Breast epithelium (tissue), 4 donors: ENCODE measurements at regions not wholly inside any gene's neighbourhood (a gene's known extent, or its start where the extent isn't known, plus 50 kb on each side); places are given as distances from the start of the nearest gene placed in this dataset.

Experiments
- DNase-seq, 2 donors: peaks; one replicate each; pipeline ENCODE4 v3.0.0-alpha.2; 2019; ENCODE audit warnings: low spot score in 2 of 2
- H3K27ac ChIP-seq, 2 donors: fragments of 200-600 bp; sonication (generic) in 1 of 2; one replicate each; pipeline ENCODE4 v1.5.1; 2016 to 2019; ENCODE audit warnings: mild to moderate bottlenecking in 1 of 2
- H3K27me3 ChIP-seq, 2 donors: fragments of 200-600 bp; sonication (generic) in 1 of 2; one replicate each; pipeline versions ENCODE4 v1.5.1 to v1.6.0; 2017 to 2019; ENCODE audit warnings: control low read depth in 1 of 2, mild to moderate bottlenecking in 1 of 2
- H3K36me3 ChIP-seq: fragments of 200-600 bp; one replicate; pipeline ENCODE4 v1.5.1; 2019
- H3K4me1 ChIP-seq, 2 donors: fragments of 200-600 bp; sonication (generic); one replicate each; pipeline ENCODE4 v1.5.1; 2016 to 2019; ENCODE audit warnings: control low read depth in 1 of 2
- H3K4me3 ChIP-seq, 3 donors: fragments of 200-600 bp; sonication (generic); 1 replicate in 2 of 3; 2 replicates in 1 of 3; pipeline ENCODE4 v1.5.1; 2016 to 2019; ENCODE audit warnings: mild to moderate bottlenecking in 3 of 3, moderate library complexity in 2 of 3
- H3K9me3 ChIP-seq, 2 donors: fragments of 200-600 bp; sonication (generic) in 1 of 2; one replicate each; pipeline ENCODE4 v1.5.1; 2016 to 2019; ENCODE audit warnings: control low read depth in 1 of 2
- CTCF ChIP-seq, 3 donors: fragments of 450-650 bp; IDR thresholded peaks; one replicate each; pipeline ENCODE4 v1.5.1; 2016 to 2017; ENCODE audit warnings: antibody characterized with exemption in 3 of 3, mild to moderate bottlenecking in 3 of 3, moderate library complexity in 3 of 3
- POLR2A ChIP-seq: fragments of 450-650 bp; IDR thresholded peaks from one replicate; pipeline ENCODE4 v1.6.1; 2016; ENCODE audit warnings: antibody characterized with exemption, mild to moderate bottlenecking, moderate library complexity
- POLR2AphosphoS5 ChIP-seq, 3 donors: sonication (generic); formaldehyde crosslinking; IDR thresholded peaks; one replicate each; pipeline ENCODE4 v1.6.1; 2017; ENCODE audit warnings: antibody characterized with exemption in 3 of 3
- intact Hi-C: fragments of 100-400 bp; cut with DNase I; formaldehyde crosslinking; loops from one replicate; pipeline ENCODE4 v1.15.1; 2023; ENCODE audit warnings: low total_unique reads

GRCh38 chr11:134468081-134468668 is 56.1 kb upstream of the B3GAT1 start:
- peak overlapping the region in 1 of 3 donors; percentile 15 for H3K4me3 ChIP-seq
- intact Hi-C loops = no loop called here
- no peaks in the 10 kb centered on the region for H3K36me3 ChIP-seq
- H3K4me1 ChIP-seq = no peaks in the 10 kb centered on the region
- peaks cover 0 to 12% of the 10 kb centered on the region in 2 donors for H3K27me3 ChIP-seq
- no peaks in the 10 kb centered on the region for H3K9me3 ChIP-seq
- peak in 1 of 2 donors; percentile 47 for DNase-seq
- TF ChIP-seq POLR2AphosphoS5 (IDR thresholded peaks at IDR 0.05) (no peak), CTCF (IDR thresholded peaks at IDR 0.05) (no peak), POLR2A (no peak)
- peak overlapping the region in 1 of 2 donors; percentile 69 for H3K27ac ChIP-seq

DNA sequence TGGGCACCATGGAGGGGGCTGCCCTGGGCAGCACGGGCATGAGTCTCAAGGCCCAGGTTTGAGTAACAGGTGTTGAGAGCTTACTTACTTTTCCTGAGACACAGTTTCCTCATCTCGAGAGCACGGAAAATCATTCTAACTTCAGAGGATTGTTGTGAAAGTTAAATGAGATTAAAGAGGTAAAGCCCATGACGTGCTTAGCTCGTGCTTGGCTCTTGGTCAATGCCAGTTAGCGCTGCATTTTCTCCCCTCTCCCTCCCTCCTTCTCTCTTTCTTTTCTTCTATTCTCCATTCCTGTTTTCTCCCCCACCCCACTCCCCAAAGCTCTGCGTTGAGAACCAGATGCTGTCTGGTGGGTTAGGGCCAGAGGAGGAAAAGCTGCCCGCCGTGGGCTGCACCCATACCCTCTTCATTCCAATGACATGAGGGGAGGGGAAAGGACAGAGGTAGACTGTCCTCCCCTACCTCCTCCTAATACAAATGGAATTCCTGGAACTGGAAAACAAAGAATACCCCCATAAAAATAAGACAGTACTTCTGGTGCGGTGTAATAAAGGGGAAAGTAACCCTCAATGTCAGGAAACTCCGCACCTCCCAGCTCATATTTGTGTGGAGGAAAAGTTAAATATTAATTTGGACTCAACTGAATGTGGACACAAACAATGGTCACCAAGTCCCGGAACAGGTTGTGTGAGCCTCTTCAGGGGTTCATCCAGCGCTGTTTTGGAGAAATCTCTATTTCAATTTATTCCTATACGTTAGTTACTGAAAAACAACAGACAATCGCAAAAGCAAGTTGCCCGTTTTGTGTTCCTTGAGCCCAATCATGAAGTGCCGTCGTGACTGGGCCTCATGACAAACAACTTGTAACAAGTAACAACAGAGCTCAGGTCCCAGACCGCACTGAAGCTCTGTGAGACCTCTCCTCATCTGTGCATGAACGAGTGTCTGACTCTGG is 54.8 kb upstream of the B3GAT1 start:
- peaks cover 0 to 10% of the 10 kb centered on the region in 2 donors for H3K27me3 ChIP-seq
- TF ChIP-seq CTCF (IDR thresholded peaks at IDR 0.05) (no peak), POLR2A (no peak), POLR2AphosphoS5 (IDR thresholded peaks at IDR 0.05) (no peak)
- peak overlapping the region in 1 of 2 donors; percentile 52 for H3K27ac ChIP-seq
- H3K4me3 ChIP-seq = peak overlapping the region in 1 of 3 donors; percentile 12
- H3K9me3 ChIP-seq = no peaks in the 10 kb centered on the region
- H3K36me3 ChIP-seq = no peaks in the 10 kb centered on the region
- intact Hi-C loops = loop anchor here (1.0 kb wide), 1 partner anchor 31 kb away; no protein-coding TSS in a partner anchor
- no peaks in the 10 kb centered on the region for H3K4me1 ChIP-seq
- DNase-seq = peak in 1 of 2 donors; percentile 38

DNA sequence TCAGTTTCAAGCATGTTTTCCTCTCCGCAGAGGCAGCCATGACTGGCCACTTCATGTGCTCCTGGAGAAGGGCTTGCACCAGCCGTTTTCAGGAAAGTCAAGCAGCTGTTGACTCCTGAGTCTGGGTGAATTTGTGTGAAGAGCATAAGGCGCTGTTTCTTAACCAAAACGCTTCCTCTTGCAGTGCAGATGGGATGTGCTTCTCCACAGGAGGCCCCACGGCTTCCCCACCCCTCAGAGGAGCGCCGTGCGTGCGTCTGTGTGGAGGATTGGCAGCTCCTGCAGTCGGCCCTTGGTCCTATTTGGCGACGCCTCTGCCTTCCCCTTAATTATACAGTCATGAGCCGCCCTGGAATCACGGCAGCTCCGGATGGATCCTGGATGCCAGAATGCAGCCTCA is 54.1 kb upstream of the B3GAT1 start:
- Histone ChIP-seq H3K27me3 (peaks cover 0 to 7% of the 10 kb centered on the region in 2 donors), H3K4me3 (peak overlapping the region in 1 of 3 donors; percentile 12)
- peak in 1 of 2 donors; percentile 53 for DNase-seq

DNA sequence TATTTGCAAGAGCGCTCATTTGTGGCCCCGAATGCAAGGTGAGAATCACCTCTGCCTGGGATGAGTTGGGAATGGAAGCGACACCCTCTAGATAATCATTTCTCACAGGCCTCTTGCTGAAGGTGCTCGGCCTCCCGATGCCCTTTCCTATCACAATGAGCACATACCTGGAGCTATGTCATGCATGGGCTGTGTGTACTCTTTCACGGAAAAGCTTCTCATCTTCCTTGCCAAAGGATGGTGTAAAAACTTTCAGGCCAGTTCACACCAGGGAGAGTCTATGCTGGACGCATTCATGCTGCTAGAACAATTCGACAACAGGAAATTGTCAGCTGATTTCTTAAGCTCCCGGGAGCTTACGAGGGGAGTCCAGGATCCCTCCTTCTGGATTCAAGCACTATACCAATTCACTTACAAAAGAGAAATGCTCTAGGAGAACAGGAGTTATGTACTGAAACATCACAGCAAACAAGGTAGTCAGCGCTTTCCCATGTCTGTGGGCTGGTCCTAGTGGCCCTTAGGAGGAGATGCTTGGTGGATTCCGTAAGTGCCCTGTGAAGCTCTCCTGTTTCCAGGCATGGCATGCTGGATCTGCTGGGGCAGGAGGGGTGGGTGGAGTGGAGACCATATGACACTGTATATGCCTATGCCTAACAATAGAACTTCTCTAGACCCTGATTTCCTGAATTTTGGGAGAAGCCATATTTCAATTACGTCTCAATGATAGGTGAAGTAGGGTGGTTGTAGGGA is 53.1 kb upstream of the B3GAT1 start:
- Histone ChIP-seq H3K27me3 (peaks cover 0 to 7% of the 10 kb centered on the region in 2 donors), H3K4me1 (no peaks in the 10 kb centered on the region), H3K27ac (no peak overlapping the region), H3K9me3 (no peaks in the 10 kb centered on the region), H3K36me3 (no peaks in the 10 kb centered on the region), H3K4me3 (no peak overlapping the region)
- intact Hi-C loops = no loop called here
- peak in 1 of 2 donors; percentile 6 for DNase-seq
- no peak for TF ChIP-seq POLR2A
- no peak for TF ChIP-seq CTCF (IDR thresholded peaks at IDR 0.05)
- TF ChIP-seq POLR2AphosphoS5 (IDR thresholded peaks at IDR 0.05) = no peak

More for the DNA sequence above, 54.1 kb upstream of the B3GAT1 start:
- Histone ChIP-seq H3K9me3 (no peaks in the 10 kb centered on the region), H3K27ac (peak overlapping the region in 1 of 2 donors; percentile 52), H3K4me1 (no peaks in the 10 kb centered on the region), H3K36me3 (no peaks in the 10 kb centered on the region)
- TF ChIP-seq CTCF (IDR thresholded peaks at IDR 0.05) (no peak), POLR2A (no peak), POLR2AphosphoS5 (IDR thresholded peaks at IDR 0.05) (no peak)
- intact Hi-C loops = loop anchor here (1.0 kb wide), 1 partner anchor 32 kb away; no protein-coding TSS in a partner anchor
